NCI-H2171 treated with DMSO at 0.1 percent for 48 hours (cell line): ENCODE measurements at regions not wholly inside any gene's neighbourhood (a gene's known extent, or its start where the extent isn't known, plus 50 kb on each side); places are given as distances from the start of the nearest gene placed in this dataset.
"Not testable (repeated sequence)": the region's sequence is repeated elsewhere in the genome, so short reads cannot be mapped to it uniquely, and the experiment has no call there.

Experiments used
- DNase-seq: peaks from one replicate; lab custom pipeline; 2025; lab: John Stamatoyannopoulos, UW

GRCh38 chr2:167749016-167749415 lies 498.4 kb downstream of the STK39 start:
- no peak for DNase-seq

GRCh38 chr2:167748536-167748935 lies 498.9 kb downstream of the STK39 start:
- DNase-seq, result no peak

GRCh38 chr2:167745667-167746066 lies 501.7 kb downstream of the STK39 start:
- no peak for DNase-seq

GRCh38 chr2:167739921-167740320 lies 507.5 kb downstream of the STK39 start:
- not testable (repeated sequence) for DNase-seq

- DNase-seq, result no peak
Observed at GRCh38 chr2:167733747-167734146, 513.6 kb downstream of the STK39 start.

- no peak for DNase-seq
Observed at GRCh38 chr2:167732326-167732725, 515.1 kb downstream of the STK39 start.

GRCh38 chr2:167729911-167730310 lies 517.5 kb downstream of the STK39 start:
- DNase-seq, result no peak

GRCh38 chr2:167726788-167727187 lies 520.6 kb downstream of the STK39 start:
- no peak for DNase-seq

DNA sequence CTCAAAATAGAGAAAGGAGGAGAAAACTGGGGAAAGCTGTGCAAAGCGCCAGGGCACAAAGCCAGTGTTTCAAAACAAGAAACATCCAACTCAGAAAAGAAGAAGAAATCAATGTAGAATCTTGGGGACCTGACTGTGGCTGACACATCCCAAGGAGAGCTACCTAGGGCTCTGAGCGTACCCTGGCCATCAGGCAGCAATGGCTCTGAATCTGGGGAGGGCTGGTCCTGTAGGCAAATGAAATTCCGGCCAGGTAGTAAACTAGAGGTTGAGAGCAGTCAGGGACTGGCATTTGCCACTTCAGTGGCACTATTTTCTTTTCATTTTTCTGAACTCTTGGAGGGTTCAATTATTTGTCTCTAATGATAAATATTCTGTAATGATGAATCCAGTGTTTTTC lies 525.8 kb downstream of the STK39 start:
- no peak for DNase-seq

GRCh38 chr2:167719410-167719809 lies 528.0 kb downstream of the STK39 start:
- no peak for DNase-seq

GRCh38 chr2:167718560-167718959 lies 528.8 kb downstream of the STK39 start:
- DNase-seq, result no peak

GRCh38 chr2:167715932-167716331 lies 531.5 kb downstream of the STK39 start:
- no peak for DNase-seq

DNA sequence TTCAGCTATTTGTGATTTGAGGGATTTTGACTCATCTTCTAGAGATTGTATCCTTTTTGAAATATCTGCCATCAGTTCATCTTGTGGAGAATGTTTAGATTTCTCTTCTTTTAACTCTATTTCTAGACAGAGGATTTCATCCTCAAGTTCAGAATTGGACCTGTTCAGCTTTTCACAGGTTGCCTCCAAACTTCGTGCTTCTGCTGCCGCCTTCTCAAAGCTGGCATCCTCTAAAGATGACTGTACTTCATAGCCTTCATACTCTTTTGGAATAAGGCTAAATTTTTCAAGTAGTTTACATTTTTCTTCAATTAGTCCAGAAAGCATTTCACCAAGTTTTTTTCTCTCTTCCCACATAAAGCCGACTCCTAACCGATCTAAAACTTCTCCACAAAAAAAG lies 531.9 kb downstream of the STK39 start:
- not testable (repeated sequence) for DNase-seq

GRCh38 chr2:167712275-167712674 lies 535.1 kb downstream of the STK39 start:
- DNase-seq, result no peak

GRCh38 chr2:167708998-167709397 lies 538.4 kb downstream of the STK39 start:
- DNase-seq, result no peak

DNA sequence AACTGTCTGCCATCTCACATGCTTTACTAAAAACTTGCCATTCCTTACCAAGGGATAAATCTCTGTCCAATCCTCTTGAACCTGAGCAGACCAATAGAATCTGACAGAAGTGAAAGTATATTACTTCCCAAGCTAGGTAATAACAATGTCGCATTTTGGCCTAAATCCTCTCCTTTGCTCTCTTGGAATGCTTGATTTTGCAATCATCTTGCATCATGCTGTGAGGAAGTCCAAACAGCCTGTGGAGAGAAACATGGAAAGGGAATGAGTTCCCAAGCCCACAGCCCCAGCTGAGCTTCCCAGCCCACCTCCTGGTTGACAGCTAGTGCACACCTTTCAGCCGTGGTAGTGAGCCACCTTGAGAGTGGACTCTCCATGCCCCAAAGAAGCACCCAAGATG lies 540.6 kb downstream of the STK39 start:
- no peak for DNase-seq

GRCh38 chr2:167703441-167703840 lies 544.0 kb downstream of the STK39 start:
- DNase-seq, result no peak

DNA sequence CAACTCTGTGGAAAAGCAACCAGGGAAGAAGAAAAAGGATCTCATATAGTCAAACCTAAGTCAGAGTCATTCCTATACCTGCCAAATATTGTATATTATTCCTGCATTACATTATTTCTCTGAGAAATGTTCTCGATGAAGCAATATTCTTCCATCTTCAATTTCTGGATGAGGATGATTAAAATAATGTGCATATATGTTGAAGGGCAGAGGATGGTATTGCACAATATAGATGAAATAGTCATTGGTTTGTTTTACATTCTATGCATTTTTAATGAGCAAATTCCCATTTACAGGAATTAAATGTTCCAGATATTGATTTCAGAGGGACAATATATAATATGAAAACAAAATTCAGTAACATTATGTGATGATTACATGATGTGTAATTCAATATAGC lies 545.2 kb downstream of the STK39 start:
- no peak for DNase-seq

- no peak for DNase-seq
Observed at GRCh38 chr2:167701651-167702050, 545.7 kb downstream of the STK39 start.

GRCh38 chr2:167697948-167698347 lies 549.4 kb downstream of the STK39 start:
- DNase-seq, result no peak

GRCh38 chr2:167697194-167697593 lies 550.2 kb downstream of the STK39 start:
- DNase-seq, result no peak

GRCh38 chr2:167692936-167693335 lies 554.5 kb downstream of the STK39 start:
- peak; percentile 95 for DNase-seq

GRCh38 chr2:167692191-167692590 lies 555.2 kb downstream of the STK39 start:
- peak; percentile 16 for DNase-seq

DNA sequence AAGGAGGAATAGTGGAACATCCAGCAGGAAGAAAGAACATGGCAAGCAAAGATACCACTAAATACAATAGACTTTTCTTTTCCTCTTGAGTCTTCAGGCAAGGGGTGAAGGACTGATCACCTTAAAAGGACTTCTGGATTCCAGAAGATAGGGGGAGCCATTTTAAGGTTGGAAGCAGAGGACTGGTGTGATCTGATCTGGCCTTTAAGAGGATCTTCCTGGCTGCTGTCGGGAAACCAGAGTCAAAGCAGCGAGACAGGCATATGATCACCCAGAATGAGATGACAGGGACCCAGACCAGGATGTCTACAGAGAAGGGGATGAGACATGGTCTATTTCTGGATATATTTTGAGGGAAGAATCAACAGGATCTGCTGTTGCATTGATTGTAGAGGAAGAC lies 558.0 kb downstream of the STK39 start:
- DNase-seq, result peak; percentile 45

DNA sequence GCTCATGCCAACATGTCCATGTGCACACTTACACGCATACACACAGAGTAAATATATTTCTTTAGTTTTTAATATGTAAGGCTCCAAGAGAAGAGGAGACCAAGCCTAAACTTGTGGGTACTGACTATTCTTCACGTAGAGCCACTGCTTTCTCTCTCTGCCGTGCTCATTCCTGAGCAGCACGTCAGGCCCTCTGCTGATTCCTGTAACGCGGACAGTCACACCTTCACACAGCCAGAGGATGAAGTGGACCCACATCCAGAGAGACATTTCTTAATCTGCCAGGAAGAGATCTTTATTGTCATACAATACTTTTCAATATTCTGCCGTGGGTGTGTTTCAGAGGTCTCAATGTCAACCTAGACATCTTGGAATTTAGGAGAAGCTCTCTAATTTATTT lies 560.7 kb downstream of the STK39 start:
- no peak for DNase-seq
